ENCODE measurements at regions not wholly inside any gene's neighbourhood (a gene's known extent, or its start where the extent isn't known, plus 50 kb on each side); places are given as distances from the start of the nearest gene placed in this dataset.

GRCh38 chr4:135204311-135204710 is 1002.7 kb upstream of the PABPC4L start:
- TF ChIP-seq POLR2A (IDR thresholded peaks at IDR 0.05) (no peak), CTCF (IDR thresholded peaks at IDR 0.05) (no peak)

All from thyroid gland (tissue), 4 donors.